Epithelial cell of esophagus (primary cell): ENCODE measurements at regions not wholly inside any gene's neighbourhood (a gene's known extent, or its start where the extent isn't known, plus 50 kb on each side); places are given as distances from the start of the nearest gene placed in this dataset.

Source experiments
- DNase-seq: peaks from one replicate; pipeline ENCODE4 v3.0.0; 2010; ENCODE audit warnings: low read depth
- H3K4me3 ChIP-seq: 2 replicates; pipeline ENCODE4 v1.5.1; 2011; ENCODE audit warnings: mild to moderate bottlenecking, low read length, control low read depth
- TF ChIP-seq, protein P1 (sequence below): IDR thresholded peaks from 2 replicates; pipeline ENCODE4 v1.5.1; 2011; ENCODE audit warnings: low read depth, mild to moderate bottlenecking, low read length, control low read depth, inconsistent platforms; ENCODE audit not compliant: insufficient read depth; ENCODE audit errors: missing control alignments

DNA sequence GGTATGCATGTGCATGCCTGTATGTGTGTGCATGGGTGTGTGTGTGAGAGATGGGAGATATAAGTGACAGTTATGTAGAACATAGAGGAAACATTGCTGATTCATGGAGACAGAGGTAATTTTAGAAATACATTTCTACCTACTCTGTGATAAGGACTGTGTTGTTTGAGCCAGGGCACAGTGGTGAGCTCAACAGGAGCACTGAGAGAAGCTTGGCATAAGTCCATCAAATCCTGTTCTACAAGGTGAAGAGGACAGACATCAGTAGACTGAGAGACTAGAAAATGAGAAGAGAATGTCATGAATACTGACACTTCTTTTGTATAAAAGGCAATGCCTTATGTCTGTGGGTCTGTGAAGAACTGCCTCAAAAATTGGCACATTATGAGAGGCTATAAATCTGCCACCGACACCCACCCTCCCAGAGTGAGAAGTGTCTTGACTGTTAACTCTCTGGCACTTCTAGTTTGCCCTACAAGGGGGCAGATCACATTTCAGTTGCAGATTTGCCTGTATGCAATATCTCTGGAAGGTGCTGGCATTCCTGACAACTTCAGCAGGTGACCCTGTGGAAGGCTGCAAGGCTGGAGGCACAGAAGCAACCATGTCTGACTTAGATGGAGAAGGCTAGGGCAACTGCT is 962.3 kb upstream of the NRXN1 start:
- no peak overlapping the region for H3K4me3 ChIP-seq
- TF ChIP-seq, protein P1, sequence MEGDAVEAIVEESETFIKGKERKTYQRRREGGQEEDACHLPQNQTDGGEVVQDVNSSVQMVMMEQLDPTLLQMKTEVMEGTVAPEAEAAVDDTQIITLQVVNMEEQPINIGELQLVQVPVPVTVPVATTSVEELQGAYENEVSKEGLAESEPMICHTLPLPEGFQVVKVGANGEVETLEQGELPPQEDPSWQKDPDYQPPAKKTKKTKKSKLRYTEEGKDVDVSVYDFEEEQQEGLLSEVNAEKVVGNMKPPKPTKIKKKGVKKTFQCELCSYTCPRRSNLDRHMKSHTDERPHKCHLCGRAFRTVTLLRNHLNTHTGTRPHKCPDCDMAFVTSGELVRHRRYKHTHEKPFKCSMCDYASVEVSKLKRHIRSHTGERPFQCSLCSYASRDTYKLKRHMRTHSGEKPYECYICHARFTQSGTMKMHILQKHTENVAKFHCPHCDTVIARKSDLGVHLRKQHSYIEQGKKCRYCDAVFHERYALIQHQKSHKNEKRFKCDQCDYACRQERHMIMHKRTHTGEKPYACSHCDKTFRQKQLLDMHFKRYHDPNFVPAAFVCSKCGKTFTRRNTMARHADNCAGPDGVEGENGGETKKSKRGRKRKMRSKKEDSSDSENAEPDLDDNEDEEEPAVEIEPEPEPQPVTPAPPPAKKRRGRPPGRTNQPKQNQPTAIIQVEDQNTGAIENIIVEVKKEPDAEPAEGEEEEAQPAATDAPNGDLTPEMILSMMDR = no peak
- peak; percentile 6 for DNase-seq

DNA sequence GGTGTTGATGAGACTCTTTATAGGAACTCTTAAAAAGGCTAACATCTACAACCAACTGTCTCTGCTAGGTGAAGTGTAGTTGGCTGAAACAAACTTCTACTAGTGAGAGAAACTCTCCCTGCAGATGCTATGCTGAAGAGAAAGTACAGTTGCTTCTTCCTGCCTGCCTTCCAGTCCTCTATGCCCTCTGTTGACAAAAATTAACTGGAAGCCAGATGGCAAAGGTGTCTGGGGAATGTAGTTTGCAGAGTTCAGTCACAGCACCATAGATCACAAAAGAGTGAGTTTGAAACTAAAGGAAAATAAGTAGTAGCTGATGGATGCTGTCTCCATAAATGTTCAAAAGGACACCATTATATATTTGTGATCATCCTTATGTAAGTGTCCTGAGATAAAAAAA is 958.8 kb upstream of the NRXN1 start:
- no peak for DNase-seq
- H3K4me3 ChIP-seq = no peak overlapping the region
- TF ChIP-seq, protein P1 = no peak

DNA sequence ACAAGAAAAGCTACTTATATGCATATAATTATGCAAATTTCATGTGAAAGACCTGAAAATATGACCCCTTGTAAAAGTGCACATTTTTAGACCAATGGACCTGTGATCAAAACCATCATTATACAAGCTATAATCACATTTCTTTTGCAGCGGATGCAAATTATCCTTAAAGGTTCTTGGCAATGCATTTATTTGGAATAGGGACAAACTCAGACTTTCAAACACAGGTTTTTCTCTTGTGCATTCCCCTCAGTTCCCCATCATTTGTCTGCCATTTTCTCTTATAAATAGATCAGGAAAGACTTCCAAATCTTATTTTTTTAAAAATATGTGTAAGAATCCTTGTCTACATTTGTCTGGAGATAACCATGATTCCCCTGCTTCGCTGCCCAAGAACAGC is 954.2 kb upstream of the NRXN1 start:
- no peak overlapping the region for H3K4me3 ChIP-seq
- TF ChIP-seq, protein P1 = no peak
- no peak for DNase-seq

DNA sequence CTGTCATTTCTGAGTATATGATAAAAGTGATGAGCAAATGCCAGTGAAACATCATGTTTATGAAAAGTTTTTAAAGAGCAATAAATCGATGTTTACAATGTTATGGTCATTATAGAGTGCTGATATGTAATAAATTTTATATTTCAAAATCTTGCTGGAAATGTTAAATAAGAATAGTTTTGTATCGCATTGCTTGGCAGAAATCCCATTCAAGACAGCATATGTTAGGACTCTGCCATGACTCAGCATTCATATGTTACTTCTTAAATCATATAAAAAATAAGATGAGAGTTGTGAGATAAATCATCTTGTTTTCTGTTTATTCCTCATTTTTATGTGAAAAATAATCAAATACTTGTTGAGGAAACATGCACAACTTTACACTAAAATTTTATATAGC is 949.9 kb upstream of the NRXN1 start:
- DNase-seq = no peak
- H3K4me3 ChIP-seq = no peak overlapping the region
- TF ChIP-seq, protein P1 = no peak

DNA sequence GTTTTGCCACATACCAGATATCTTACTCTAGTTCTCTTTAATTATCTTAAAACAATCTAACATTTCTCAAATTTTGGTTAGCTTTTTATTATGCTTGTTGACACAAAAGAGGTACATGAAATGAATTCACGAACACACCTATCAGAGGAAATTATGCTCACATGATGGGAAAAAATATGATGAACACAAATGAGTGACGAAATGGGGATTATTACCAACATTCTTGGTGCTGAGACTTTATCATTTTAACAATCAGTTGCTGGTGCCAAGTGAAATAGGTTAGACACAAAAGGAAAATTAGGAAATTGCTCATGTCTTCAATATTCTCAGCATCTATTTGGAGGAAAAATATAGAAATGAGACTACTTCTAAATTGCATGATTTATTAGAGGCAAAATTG is 944.7 kb upstream of the NRXN1 start:
- TF ChIP-seq, protein P1 = no peak
- DNase-seq = no peak
- H3K4me3 ChIP-seq = no peak overlapping the region

DNA sequence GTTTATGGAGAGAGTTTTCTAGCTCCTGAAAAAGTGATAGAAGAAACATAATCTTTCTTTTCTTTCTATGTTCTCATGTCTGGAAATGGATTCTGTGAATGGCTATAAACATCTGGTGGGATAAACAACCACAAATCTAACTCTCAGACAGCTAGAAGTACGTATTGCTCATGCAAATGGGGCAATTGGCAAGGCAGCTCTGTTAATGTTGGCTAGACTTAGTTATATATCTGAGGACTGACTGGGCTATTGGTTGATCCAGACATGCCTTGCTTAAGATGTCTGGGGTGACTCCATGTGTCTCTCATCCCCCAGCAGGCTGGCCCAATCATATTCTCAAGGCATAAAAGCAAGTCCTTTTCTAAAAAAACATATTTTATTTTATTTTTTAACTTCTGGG is 939.2 kb upstream of the NRXN1 start:
- TF ChIP-seq, protein P1 = no peak
- DNase-seq = no peak
- no peak overlapping the region for H3K4me3 ChIP-seq

DNA sequence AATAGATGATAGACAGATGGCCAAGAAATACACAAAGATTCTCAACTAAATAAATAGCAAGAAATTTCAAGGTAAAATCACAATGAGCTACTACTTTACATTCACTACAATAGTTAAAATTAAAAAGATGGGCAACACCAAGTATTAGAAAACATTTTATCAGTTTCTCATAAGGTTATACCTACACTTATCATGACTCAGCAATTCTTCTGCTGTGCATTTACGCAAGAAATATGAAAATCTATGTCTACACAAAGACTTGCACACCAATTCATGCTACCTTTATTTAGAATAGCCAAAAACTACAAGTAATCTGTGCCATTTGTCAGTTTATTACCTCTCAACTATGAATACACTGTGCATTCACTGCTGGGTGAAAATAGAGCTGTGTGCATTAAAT is 937.4 kb upstream of the NRXN1 start:
- H3K4me3 ChIP-seq = no peak overlapping the region
- TF ChIP-seq, protein P1 = no peak
- no peak for DNase-seq
